ENCODE measurements at regions not wholly inside any gene's neighbourhood (a gene's known extent, or its start where the extent isn't known, plus 50 kb on each side); places are given as distances from the start of the nearest gene placed in this dataset.

DNA sequence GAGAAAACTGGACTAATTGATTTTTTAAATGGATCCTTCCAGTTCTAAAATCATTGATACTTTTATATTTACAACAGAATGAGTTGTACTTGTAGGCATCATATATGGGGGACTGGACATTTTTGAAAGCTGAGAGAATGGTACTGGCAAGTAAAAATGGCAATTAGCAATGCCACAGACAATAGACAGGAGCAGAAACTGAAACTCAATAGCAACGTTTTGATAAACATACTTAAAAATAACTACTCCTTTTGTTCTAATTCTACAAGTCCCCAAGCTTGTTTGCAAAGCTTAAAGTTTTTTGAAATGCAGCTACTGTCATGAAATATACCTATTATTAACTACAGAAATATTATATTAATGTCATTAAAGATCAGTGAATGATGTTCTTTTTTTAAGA lies 52.8 kb upstream of the FBXL7 start:
- H2AK5ac ChIP-seq (ENCODE audit: low read length), result no peak overlapping the region
- H3K79me1 ChIP-seq (ENCODE audit: low read length), result no peaks in the 10 kb centered on the region
- H3K4me3 ChIP-seq (ENCODE audit: low read depth, low read length), result no peak overlapping the region
- no peak overlapping the region for H2BK120ac ChIP-seq (ENCODE audit: insufficient read depth, low read length, poor library complexity)
- H3K79me2 ChIP-seq (ENCODE audit: control insufficient read depth, insufficient read depth, low read length, poor library complexity), result no peaks in the 10 kb centered on the region
- no peak overlapping the region for H4K12ac ChIP-seq (ENCODE audit: low read depth, low read length)
- no peak overlapping the region for H4K91ac ChIP-seq (ENCODE audit: low read depth, low read length)
- no peak overlapping the region for H2BK12ac ChIP-seq (ENCODE audit: low read length)
- no peak overlapping the region for H4K8ac ChIP-seq (ENCODE audit: low read depth, low read length)
- no peak overlapping the region for H3K27ac ChIP-seq (ENCODE audit: low read depth, low read length)
- H3K36me3 ChIP-seq (ENCODE audit: control insufficient read depth in 1 of 2, insufficient read depth in 2 of 2, low read length in 2 of 2), result no peaks in the 10 kb centered on the region
- no peaks in the 10 kb centered on the region for H3K27me3 ChIP-seq (ENCODE audit: insufficient read depth, low read length)
- no peaks in the 10 kb centered on the region for H3K9me3 ChIP-seq (ENCODE audit: insufficient read depth, low read depth, low read length)
- H3K4me2 ChIP-seq (ENCODE audit: low read length), result no peak overlapping the region
- no peak overlapping the region for H3K18ac ChIP-seq (ENCODE audit: low read length)
- H3K4me1 ChIP-seq (ENCODE audit: control insufficient read depth in 1 of 2, insufficient read depth in 2 of 2, low read length in 2 of 2), result no peaks in the 10 kb centered on the region
- H2BK5ac ChIP-seq (ENCODE audit: low read depth, low read length, poor library complexity), result no peak overlapping the region
- H3K9ac ChIP-seq (ENCODE audit: low read length), result no peak overlapping the region
- no peak overlapping the region for H2AFZ ChIP-seq (ENCODE audit: insufficient read depth, low read length, poor library complexity)
- H3K23ac ChIP-seq (ENCODE audit: low read length), result no peak overlapping the region
- H3K14ac ChIP-seq (ENCODE audit: low read length), result no peak overlapping the region
- whole genome bisulfite sequencing (ENCODE audit: extremely low coverage, insufficient coverage, insufficient read length), result no CpG with 5 or more reads among the region's 1 CpG
- H3K4ac ChIP-seq (ENCODE audit: low read depth, low read length), result no peak overlapping the region
- no peak for DNase-seq

DNA sequence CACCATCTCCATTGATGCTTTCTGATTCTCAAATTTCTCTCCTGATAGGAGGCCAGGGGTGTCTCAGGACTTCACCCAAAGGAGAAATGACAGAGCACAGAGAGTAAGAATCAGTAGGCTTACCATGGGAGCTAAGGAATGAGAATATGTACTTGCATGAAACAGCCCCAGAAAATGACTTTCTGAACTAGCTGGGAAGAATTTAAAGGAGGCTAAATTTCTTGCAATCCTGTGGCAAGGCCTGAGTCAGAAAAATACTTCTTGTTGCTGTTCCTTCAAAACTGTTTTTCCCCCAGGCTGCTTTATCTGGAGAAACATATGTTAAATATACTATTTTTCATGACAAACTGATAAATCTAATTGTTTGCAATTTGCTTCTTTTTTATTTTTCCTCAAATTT lies 53.4 kb upstream of the FBXL7 start:
- Histone ChIP-seq H3K4ac (ENCODE audit: low read depth, low read length) (no peak overlapping the region), H3K27ac (ENCODE audit: low read depth, low read length) (no peak overlapping the region), H3K79me2 (ENCODE audit: control insufficient read depth, insufficient read depth, low read length, poor library complexity) (no peaks in the 10 kb centered on the region), H4K91ac (ENCODE audit: low read depth, low read length) (no peak overlapping the region), H2AFZ (ENCODE audit: insufficient read depth, low read length, poor library complexity) (no peak overlapping the region), H3K4me2 (ENCODE audit: low read length) (no peak overlapping the region), H2AK5ac (ENCODE audit: low read length) (no peak overlapping the region), H3K23ac (ENCODE audit: low read length) (no peak overlapping the region), H2BK5ac (ENCODE audit: low read depth, low read length, poor library complexity) (no peak overlapping the region), H4K12ac (ENCODE audit: low read depth, low read length) (no peak overlapping the region), H4K8ac (ENCODE audit: low read depth, low read length) (no peak overlapping the region), H3K4me3 (ENCODE audit: low read depth, low read length) (no peak overlapping the region), H3K9me3 (ENCODE audit: insufficient read depth, low read depth, low read length) (no peaks in the 10 kb centered on the region), H2BK120ac (ENCODE audit: insufficient read depth, low read length, poor library complexity) (no peak overlapping the region), H3K27me3 (ENCODE audit: insufficient read depth, low read length) (no peaks in the 10 kb centered on the region), H3K9ac (ENCODE audit: low read length) (no peak overlapping the region), H3K18ac (ENCODE audit: low read length) (no peak overlapping the region), H3K4me1 (ENCODE audit: control insufficient read depth in 1 of 2, insufficient read depth in 2 of 2, low read length in 2 of 2) (no peaks in the 10 kb centered on the region), H3K36me3 (ENCODE audit: control insufficient read depth in 1 of 2, insufficient read depth in 2 of 2, low read length in 2 of 2) (no peaks in the 10 kb centered on the region), H2BK12ac (ENCODE audit: low read length) (no peak overlapping the region), H3K14ac (ENCODE audit: low read length) (no peak overlapping the region), H3K79me1 (ENCODE audit: low read length) (no peaks in the 10 kb centered on the region)
- DNase-seq, result peak; percentile 48 to 80

DNA sequence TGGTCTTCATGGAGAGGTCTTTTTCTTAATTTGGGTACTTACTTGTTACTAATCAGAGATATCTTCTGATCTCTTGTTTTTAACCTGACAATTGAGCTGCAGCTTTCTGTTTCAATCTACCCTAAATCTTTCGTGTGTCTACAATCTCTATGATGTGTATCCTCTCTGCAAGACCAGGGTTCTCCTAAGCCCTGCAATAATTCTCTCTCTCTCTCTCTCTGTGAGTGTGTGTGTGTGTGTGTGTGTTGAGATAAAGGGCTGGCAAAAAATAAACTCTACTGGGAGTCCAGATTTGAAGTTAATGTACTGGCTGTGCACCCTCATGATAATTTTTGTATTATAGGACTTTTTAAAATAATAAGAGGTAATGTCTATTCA lies 57.8 kb upstream of the FBXL7 start:
- Histone ChIP-seq H3K79me2 (ENCODE audit: control insufficient read depth, insufficient read depth, low read length, poor library complexity) (no peaks in the 10 kb centered on the region), H3K27ac (ENCODE audit: low read depth, low read length) (no peak overlapping the region), H3K4me2 (ENCODE audit: low read length) (no peak overlapping the region), H2BK12ac (ENCODE audit: low read length) (no peak overlapping the region), H3K23ac (ENCODE audit: low read length) (no peak overlapping the region), H3K14ac (ENCODE audit: low read length) (no peak overlapping the region), H3K27me3 (ENCODE audit: insufficient read depth, low read length) (no peaks in the 10 kb centered on the region), H3K79me1 (ENCODE audit: low read length) (no peaks in the 10 kb centered on the region), H2BK120ac (ENCODE audit: insufficient read depth, low read length, poor library complexity) (no peak overlapping the region), H3K4me3 (ENCODE audit: low read depth, low read length) (no peak overlapping the region), H3K18ac (ENCODE audit: low read length) (no peak overlapping the region), H3K4me1 (ENCODE audit: control insufficient read depth in 1 of 2, insufficient read depth in 2 of 2, low read length in 2 of 2) (no peaks in the 10 kb centered on the region), H3K9ac (ENCODE audit: low read length) (no peak overlapping the region), H2AK5ac (ENCODE audit: low read length) (no peak overlapping the region), H3K9me3 (ENCODE audit: insufficient read depth, low read depth, low read length) (no peaks in the 10 kb centered on the region), H2BK5ac (ENCODE audit: low read depth, low read length, poor library complexity) (no peak overlapping the region), H4K91ac (ENCODE audit: low read depth, low read length) (no peak overlapping the region), H2AFZ (ENCODE audit: insufficient read depth, low read length, poor library complexity) (no peak overlapping the region), H3K36me3 (ENCODE audit: control insufficient read depth in 1 of 2, insufficient read depth in 2 of 2, low read length in 2 of 2) (no peaks in the 10 kb centered on the region), H4K12ac (ENCODE audit: low read depth, low read length) (no peak overlapping the region), H3K4ac (ENCODE audit: low read depth, low read length) (no peak overlapping the region), H4K8ac (ENCODE audit: low read depth, low read length) (no peak overlapping the region)
- no CpG with 5 or more reads among the region's 1 CpG for WGBS (ENCODE audit: extremely low coverage, insufficient coverage, insufficient read length)
- DNase-seq, result no peak

DNA sequence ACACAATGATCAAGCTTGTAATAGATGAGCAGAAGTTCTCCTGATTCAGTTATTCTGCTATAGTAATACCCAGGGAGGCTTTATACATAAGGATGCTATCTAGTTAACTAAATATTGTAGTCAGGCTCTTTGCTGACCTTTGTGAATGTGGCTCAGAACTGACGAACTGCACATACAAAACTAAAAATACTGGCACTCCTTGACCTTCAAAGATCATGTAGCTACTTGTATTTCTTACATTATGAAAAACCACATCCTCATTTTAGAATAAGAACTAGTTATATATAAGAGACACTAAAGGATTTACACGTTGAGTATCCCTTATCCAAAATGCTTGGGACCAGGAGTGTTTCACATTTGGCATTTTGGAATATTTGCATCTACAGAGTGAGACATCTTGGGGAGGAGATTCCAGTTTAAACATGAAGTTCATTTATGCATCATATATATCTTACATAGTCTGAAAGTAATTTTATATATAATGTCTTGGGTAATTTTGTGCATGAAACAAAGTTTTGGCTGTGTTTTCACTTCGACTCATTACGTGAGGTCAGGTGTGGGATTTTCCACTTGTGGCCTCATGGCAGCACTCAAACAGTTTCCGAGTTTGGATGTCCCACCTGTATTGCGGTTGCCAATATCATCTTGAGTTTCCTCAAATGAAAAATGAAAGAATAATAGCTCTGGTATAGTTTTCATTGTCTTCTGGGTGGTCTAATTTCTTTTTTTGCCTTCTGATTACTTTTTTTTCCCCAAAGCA lies 58.4 kb upstream of the FBXL7 start:
- WGBS (ENCODE audit: extremely low coverage, insufficient coverage, insufficient read length), result no CpG with 5 or more reads among the region's 6 CpGs

More for the DNA sequence above, 58.4 kb upstream of the FBXL7 start:
- H4K8ac ChIP-seq (ENCODE audit: low read depth, low read length), result no peak overlapping the region
- no peak for DNase-seq
- no peaks in the 10 kb centered on the region for H3K79me2 ChIP-seq (ENCODE audit: control insufficient read depth, insufficient read depth, low read length, poor library complexity)
- no peak overlapping the region for H4K91ac ChIP-seq (ENCODE audit: low read depth, low read length)
- H3K14ac ChIP-seq (ENCODE audit: low read length), result no peak overlapping the region
- no peak overlapping the region for H2AFZ ChIP-seq (ENCODE audit: insufficient read depth, low read length, poor library complexity)
- no peak overlapping the region for H2AK5ac ChIP-seq (ENCODE audit: low read length)
- H2BK12ac ChIP-seq (ENCODE audit: low read length), result no peak overlapping the region
- no peak overlapping the region for H3K4ac ChIP-seq (ENCODE audit: low read depth, low read length)
- no peaks in the 10 kb centered on the region for H3K36me3 ChIP-seq (ENCODE audit: control insufficient read depth in 1 of 2, insufficient read depth in 2 of 2, low read length in 2 of 2)
- no peak overlapping the region for H3K18ac ChIP-seq (ENCODE audit: low read length)
- H2BK5ac ChIP-seq (ENCODE audit: low read depth, low read length, poor library complexity), result no peak overlapping the region
- no peaks in the 10 kb centered on the region for H3K27me3 ChIP-seq (ENCODE audit: insufficient read depth, low read length)
- no peak overlapping the region for H3K4me2 ChIP-seq (ENCODE audit: low read length)
- no peak overlapping the region for H3K9ac ChIP-seq (ENCODE audit: low read length)
- H3K27ac ChIP-seq (ENCODE audit: low read depth, low read length), result no peak overlapping the region
- H3K79me1 ChIP-seq (ENCODE audit: low read length), result no peaks in the 10 kb centered on the region
- H3K4me1 ChIP-seq (ENCODE audit: control insufficient read depth in 1 of 2, insufficient read depth in 2 of 2, low read length in 2 of 2), result no peaks in the 10 kb centered on the region
- H3K9me3 ChIP-seq (ENCODE audit: insufficient read depth, low read depth, low read length), result no peaks in the 10 kb centered on the region
- no peak overlapping the region for H3K23ac ChIP-seq (ENCODE audit: low read length)
- no peak overlapping the region for H3K4me3 ChIP-seq (ENCODE audit: low read depth, low read length)
- no peak overlapping the region for H4K12ac ChIP-seq (ENCODE audit: low read depth, low read length)
- no peak overlapping the region for H2BK120ac ChIP-seq (ENCODE audit: insufficient read depth, low read length, poor library complexity)
